GM23248 (cell line): ENCODE measurements at regions not wholly inside any gene's neighbourhood (a gene's known extent, or its start where the extent isn't known, plus 50 kb on each side); places are given as distances from the start of the nearest gene placed in this dataset.

ENCODE experiments used
- DNase-seq: peaks from one replicate; pipeline ENCODE4 v3.0.0-alpha.2; 2015
- H2AFZ ChIP-seq: fragments of 200-600 bp; sonication (generic); 2 replicates; pipeline ENCODE4 v1.6.1; 2016; ENCODE audit warnings: antibody characterized with exemption
- H3F3A ChIP-seq: fragments of 200-600 bp; sonication (generic); 2 replicates; pipeline ENCODE4 v1.6.1; 2016; ENCODE audit warnings: mild to moderate bottlenecking, antibody characterized with exemption, mixed run types; ENCODE audit not compliant: insufficient read depth
- H3K27ac ChIP-seq: fragments of 200-600 bp; sonication (generic); 2 replicates; pipeline ENCODE4 v1.5.1; 2016; ENCODE audit warnings: mild to moderate bottlenecking
- H3K27me3 ChIP-seq: fragments of 200-600 bp; sonication (generic); replicated peaks from 2 replicates; pipeline ENCODE4 v1.6.1; 2016; ENCODE audit warnings: mild to moderate bottlenecking; ENCODE audit not compliant: insufficient read depth
- H3K36me3 ChIP-seq: fragments of 200-600 bp; sonication (generic); 2 replicates; pipeline ENCODE4 v1.6.1; 2016; ENCODE audit warnings: low read depth, mild to moderate bottlenecking
- H3K4me1 ChIP-seq: fragments of 200-600 bp; sonication (generic); 2 replicates; pipeline ENCODE4 v1.6.1; 2016; ENCODE audit warnings: mild to moderate bottlenecking; ENCODE audit not compliant: insufficient read depth
- H3K4me2 ChIP-seq: fragments of 200-600 bp; sonication (generic); one replicate; pipeline ENCODE4 v1.6.1; 2016; ENCODE audit warnings: mild to moderate bottlenecking; ENCODE audit not compliant: unreplicated experiment
- H3K4me3 ChIP-seq: fragments of 200-600 bp; sonication (generic); 2 replicates; pipeline ENCODE4 v1.5.1; 2016; ENCODE audit warnings: mild to moderate bottlenecking
- H3K79me2 ChIP-seq: fragments of 200-600 bp; sonication (generic); 2 replicates; pipeline ENCODE4 v1.6.1; 2016; ENCODE audit warnings: mild to moderate bottlenecking; ENCODE audit not compliant: insufficient read depth
- H3K9ac ChIP-seq: fragments of 200-600 bp; sonication (generic); 2 replicates; pipeline ENCODE4 v1.6.1; 2016; ENCODE audit warnings: mild to moderate bottlenecking
- H3K9me2 ChIP-seq: fragments of 200-600 bp; sonication (generic); 2 replicates; pipeline ENCODE4 v1.6.1; 2016; ENCODE audit warnings: mixed run types, mild to moderate bottlenecking, moderate library complexity; ENCODE audit not compliant: insufficient read depth
- H3K9me3 ChIP-seq: fragments of 200-600 bp; sonication (generic); one replicate; pipeline ENCODE4 v1.6.1; 2017; ENCODE audit warnings: low read depth
- H4K20me1 ChIP-seq: fragments of 200-600 bp; sonication (generic); 2 replicates; pipeline ENCODE4 v1.6.0; 2016; ENCODE audit not compliant: insufficient read depth
- EZH2 ChIP-seq: fragments of 200-600 bp; sonication (generic); IDR thresholded peaks from 2 replicates; pipeline ENCODE4 v1.6.1; 2018; ENCODE audit warnings: antibody characterized with exemption, mild to moderate bottlenecking; ENCODE audit not compliant: insufficient read depth, poor library complexity, severe bottlenecking
- EZH2phosphoT487 ChIP-seq: fragments of 200-600 bp; sonication (generic); IDR thresholded peaks from 2 replicates; pipeline ENCODE4 v1.6.1; 2018; ENCODE audit warnings: antibody characterized with exemption, moderate library complexity, mild to moderate bottlenecking, low read depth; ENCODE audit not compliant: insufficient read depth
- WGBS, 2 experiments: methylation state at CpG; one replicate each; pipeline ENCODE4 v1.1.6; 2015 to 2017; ENCODE audit warnings: low lambda C conversion rate in 2 of 2, low coverage in 1 of 2; ENCODE audit errors: missing lambda C conversion rate in 2 of 2; 5-methylcytosine and 5-hydroxymethylcytosine counted together
- in situ Hi-C: fragments of 300-500 bp; cut with MboI; formaldehyde crosslinking; loops from 2 replicates; pipeline ENCODE4 v1.15.0; 2020

DNA sequence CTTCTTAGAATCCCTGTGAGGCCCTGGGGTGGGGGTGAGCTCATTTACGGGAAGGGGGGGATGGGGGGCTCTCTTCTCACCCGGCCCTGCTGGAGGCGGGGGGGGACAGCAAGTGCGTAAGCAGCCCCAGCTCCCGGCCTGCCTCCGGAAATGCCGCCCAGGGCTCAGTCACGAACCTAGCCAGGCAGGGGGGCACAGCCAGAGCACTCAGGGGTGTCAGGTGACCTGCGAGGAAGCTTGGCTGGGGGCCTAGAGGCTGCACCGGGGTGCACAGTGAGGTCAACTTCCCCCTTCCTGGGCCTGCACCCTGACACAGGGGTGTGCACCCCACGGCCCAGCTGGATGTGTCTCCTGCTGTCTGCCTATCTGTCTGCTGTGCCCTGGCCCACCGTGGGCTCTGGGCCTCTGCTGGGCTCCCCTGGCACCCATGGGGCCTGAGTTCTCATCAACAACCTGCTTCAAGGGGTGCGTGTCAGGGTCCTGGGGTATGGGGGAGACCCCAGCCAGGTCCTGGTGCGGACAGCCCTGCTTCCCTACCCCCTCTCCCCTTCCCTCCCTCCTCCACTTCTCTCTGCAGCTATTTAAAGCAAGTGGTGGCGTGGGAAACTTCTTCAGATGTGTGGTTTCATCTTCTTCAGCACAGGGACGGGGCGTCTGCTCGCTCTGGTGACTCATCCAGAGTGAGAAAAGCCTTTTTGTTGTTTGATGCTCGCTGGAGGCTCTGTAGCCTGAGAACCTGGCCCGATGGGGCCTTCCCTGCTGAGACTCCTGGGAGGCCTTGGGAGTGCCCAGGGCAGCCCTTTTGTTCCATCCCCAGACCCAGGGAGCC lies 92.5 kb upstream of the RUNX3 start:
- no peaks in the 10 kb centered on the region for H4K20me1 ChIP-seq
- no peak overlapping the region for H2AFZ ChIP-seq
- H3K79me2 ChIP-seq = no peaks in the 10 kb centered on the region
- no peaks in the 10 kb centered on the region for H3K9me3 ChIP-seq
- peaks cover 4% of the 10 kb centered on the region; the same call in 1 of the 2 replicates for H3K4me1 ChIP-seq
- H3K27me3 ChIP-seq = no peaks in the 10 kb centered on the region
- H3K36me3 ChIP-seq = no peaks in the 10 kb centered on the region
- DNase-seq = peak; percentile 98
- no peak overlapping the region for H3K4me2 ChIP-seq
- peak overlapping the region; percentile 36 for H3K27ac ChIP-seq
- TF ChIP-seq EZH2phosphoT487 (no peak), EZH2 (no peak)
- no peaks in the 10 kb centered on the region for H3F3A ChIP-seq
- 20 to 40% methylated on average over 12 to 19 of the region's 20 CpGs for WGBS, 2 experiments
- no peak overlapping the region for H3K4me3 ChIP-seq
- in situ Hi-C loops = no loop called here
- peak overlapping the region; percentile 46 for H3K9ac ChIP-seq
- H3K9me2 ChIP-seq = no peaks in the 10 kb centered on the region

DNA sequence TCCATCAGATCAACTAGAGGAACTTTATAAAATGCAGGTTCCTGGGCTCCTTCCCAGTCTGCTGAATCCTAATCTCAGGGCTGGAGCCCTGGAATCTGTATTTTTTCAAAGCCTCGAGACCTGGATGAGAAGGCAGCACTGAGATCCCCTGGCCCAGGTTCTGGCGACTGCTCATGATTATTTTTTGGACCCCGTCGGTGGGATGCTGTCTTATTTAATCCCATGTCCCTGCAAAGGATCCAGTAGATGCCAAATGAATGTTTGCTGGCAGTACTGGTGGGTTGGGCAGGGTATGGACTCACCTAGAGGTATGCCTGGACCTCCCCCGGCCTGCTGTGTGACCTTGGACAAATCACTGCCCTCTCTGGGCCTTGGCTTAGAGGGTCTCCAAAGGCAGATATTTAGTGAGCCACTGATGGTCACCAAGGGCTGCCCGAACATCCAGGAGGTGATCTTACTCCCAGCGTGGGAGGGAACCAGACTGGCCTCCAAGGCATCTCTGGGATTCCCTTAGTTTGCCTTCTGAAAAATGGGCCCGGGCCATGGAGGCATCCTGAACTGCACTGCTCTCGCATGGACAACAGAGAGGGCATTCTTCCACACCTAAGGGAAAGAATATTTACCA lies 91.6 kb upstream of the RUNX3 start:
- Histone ChIP-seq H3K27me3 (no peaks in the 10 kb centered on the region), H3F3A (no peaks in the 10 kb centered on the region), H3K4me1 (peaks cover 4% of the 10 kb centered on the region; the same call in 1 of the 2 replicates), H3K9me2 (no peaks in the 10 kb centered on the region), H3K9me3 (no peaks in the 10 kb centered on the region), H3K27ac (no peak overlapping the region), H4K20me1 (no peaks in the 10 kb centered on the region), H3K79me2 (no peaks in the 10 kb centered on the region), H3K9ac (no peak overlapping the region), H2AFZ (no peak overlapping the region), H3K36me3 (no peaks in the 10 kb centered on the region), H3K4me3 (no peak overlapping the region), H3K4me2 (no peak overlapping the region)
- no peak for DNase-seq
- in situ Hi-C loops = no loop called here
- TF ChIP-seq EZH2phosphoT487 (no peak), EZH2 (no peak)
- 82 to 87% methylated on average over 9 of the region's 9 CpGs for whole genome bisulfite sequencing, 2 experiments

DNA sequence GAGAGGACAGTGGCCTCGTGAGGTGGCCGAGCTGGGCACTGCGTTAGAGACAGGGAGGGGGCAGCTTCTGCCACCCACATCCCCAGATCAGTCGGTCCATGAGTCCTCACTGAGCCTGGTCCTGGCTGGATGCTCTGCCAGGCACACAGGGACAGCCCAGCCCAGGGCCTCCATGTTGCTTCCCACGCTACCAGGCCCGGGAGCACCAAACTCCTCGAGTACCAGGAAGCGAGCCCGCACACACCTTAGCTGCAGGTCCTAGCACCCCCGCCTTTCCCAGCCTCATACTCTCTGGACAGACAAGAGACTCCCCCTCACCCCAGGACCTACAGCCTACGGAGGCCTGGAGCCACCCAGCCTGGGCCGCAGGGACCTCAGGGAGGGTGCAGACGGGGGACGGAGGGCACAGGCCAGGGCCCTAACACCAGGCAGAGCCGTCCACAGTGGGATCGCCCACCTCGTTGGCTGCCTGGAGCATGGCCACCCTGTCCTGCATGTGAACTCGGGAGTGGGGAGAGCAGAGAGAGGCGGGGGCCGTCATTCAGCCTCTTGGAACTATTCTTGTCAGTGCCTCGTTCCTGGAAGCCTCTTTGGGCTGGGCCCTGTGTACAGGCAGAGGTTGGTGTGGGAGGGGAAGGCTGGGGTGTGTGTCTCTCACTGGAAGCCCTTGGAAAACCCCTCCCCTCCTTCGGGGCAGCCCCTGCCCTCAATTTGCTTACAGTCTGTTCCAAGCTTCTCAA lies 90.9 kb upstream of the RUNX3 start:
- no peaks in the 10 kb centered on the region for H3K36me3 ChIP-seq
- WGBS, 2 experiments = 75 to 81% methylated on average over 21 to 22 of the region's 22 CpGs
- H2AFZ ChIP-seq = no peak overlapping the region
- no peak overlapping the region for H3K4me2 ChIP-seq
- no peak overlapping the region for H3K9ac ChIP-seq
- TF ChIP-seq EZH2phosphoT487 (no peak), EZH2 (no peak)
- H3K9me2 ChIP-seq = no peaks in the 10 kb centered on the region
- no peaks in the 10 kb centered on the region for H3K79me2 ChIP-seq
- no peak overlapping the region for H3K27ac ChIP-seq
- H3F3A ChIP-seq = no peaks in the 10 kb centered on the region
- H3K27me3 ChIP-seq = no peaks in the 10 kb centered on the region
- no peak overlapping the region for H3K4me3 ChIP-seq
- H3K9me3 ChIP-seq = no peaks in the 10 kb centered on the region
- peaks cover 4% of the 10 kb centered on the region; the same call in 1 of the 2 replicates for H3K4me1 ChIP-seq
- no peak for DNase-seq
- in situ Hi-C loops = no loop called here
- H4K20me1 ChIP-seq = no peaks in the 10 kb centered on the region

DNA sequence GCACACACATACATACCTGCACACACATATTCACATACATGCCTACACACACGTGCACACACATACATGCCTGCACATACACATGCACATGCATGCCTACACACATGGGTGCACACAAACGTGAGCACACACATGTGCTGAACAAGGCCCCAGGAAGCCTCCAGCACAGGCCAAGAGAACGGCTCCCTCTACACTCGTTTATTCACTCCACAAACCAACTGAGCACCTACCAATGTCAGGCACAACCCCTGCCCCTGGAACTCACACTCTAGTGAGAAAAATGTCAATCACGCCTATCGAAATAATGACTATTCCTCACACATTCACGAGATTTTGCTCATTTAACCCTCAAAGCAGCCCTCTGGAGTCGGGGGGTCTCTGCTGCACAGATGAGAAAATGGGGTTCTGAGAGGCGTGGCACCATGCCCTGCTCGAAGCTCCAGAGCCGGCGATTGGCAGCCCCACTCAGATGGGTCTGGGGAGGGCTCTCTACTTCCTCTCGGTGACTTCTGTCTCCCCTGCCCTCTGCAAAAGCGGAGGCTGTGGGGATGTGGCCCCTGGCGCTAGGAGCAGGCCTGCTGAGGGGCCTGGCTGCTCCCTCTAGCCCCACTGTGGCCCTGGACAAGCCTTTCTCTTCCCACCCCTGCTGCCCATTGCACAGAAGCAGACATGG lies 90.2 kb upstream of the RUNX3 start:
- TF ChIP-seq EZH2phosphoT487 (no peak), EZH2 (no peak)
- no peaks in the 10 kb centered on the region for H3K79me2 ChIP-seq
- H3K9me2 ChIP-seq = no peaks in the 10 kb centered on the region
- in situ Hi-C loops = no loop called here
- H3K4me1 ChIP-seq = peaks cover 4% of the 10 kb centered on the region; the same call in 1 of the 2 replicates
- H3F3A ChIP-seq = no peaks in the 10 kb centered on the region
- H3K4me2 ChIP-seq = no peak overlapping the region
- 73 to 77% methylated on average over 15 of the region's 15 CpGs for WGBS, 2 experiments
- H3K36me3 ChIP-seq = no peaks in the 10 kb centered on the region
- H3K27me3 ChIP-seq = no peaks in the 10 kb centered on the region
- DNase-seq = no peak
- no peaks in the 10 kb centered on the region for H3K9me3 ChIP-seq
- no peak overlapping the region for H2AFZ ChIP-seq
- H3K9ac ChIP-seq = no peak overlapping the region
- H3K4me3 ChIP-seq = no peak overlapping the region
- no peaks in the 10 kb centered on the region for H4K20me1 ChIP-seq
- no peak overlapping the region for H3K27ac ChIP-seq
